MCF 10A (cell line): ENCODE measurements at regions not wholly inside any gene's neighbourhood (a gene's known extent, or its start where the extent isn't known, plus 50 kb on each side); places are given as distances from the start of the nearest gene placed in this dataset.

ENCODE experiments used
- BruUV-seq: library from RNA; stranded (reverse); fragments of 400-500 nt; replicated peaks from 2 replicates; lab custom pipeline; 2021; lab: Mats Ljungman, UMichigan
- CTCF ChIA-PET: fragments of 300-600 bp; sonication (Branson Sonifier 250); formaldehyde crosslinking; extraction: SDS; loops from one replicate; lab custom pipeline; 2021; ENCODE audit warnings: antibody characterized with exemption, inconsistent platforms; lab: Yijun Ruan, JAX
- POLR2A ChIA-PET: fragments of 300-600, 350-650 bp; sonication (Branson Sonifier 250); formaldehyde crosslinking; extraction: SDS; loops from one replicate; lab custom pipeline; 2020; ENCODE audit warnings: antibody characterized with exemption, inconsistent platforms; lab: Yijun Ruan, JAX
- DNase-seq: peaks from one replicate; pipeline ENCODE4 v3.0.0-alpha.2; 2018; ENCODE audit not compliant: unreplicated experiment
- H3K27ac Mint-ChIP-seq: one replicate; pipeline ENCODE4 v1.8.0; 2022; ENCODE audit warnings: mild to moderate bottlenecking, low read depth, mixed read lengths; ENCODE audit not compliant: unreplicated experiment
- H3K27me3 Mint-ChIP-seq: one replicate; pipeline ENCODE4 v1.8.0; 2022; ENCODE audit warnings: mixed read lengths; ENCODE audit not compliant: insufficient read depth, unreplicated experiment
- H3K36me3 Mint-ChIP-seq: one replicate; pipeline ENCODE4 v1.8.0; 2022; ENCODE audit warnings: mild to moderate bottlenecking, moderate library complexity, mixed read lengths; ENCODE audit not compliant: insufficient read depth, unreplicated experiment
- H3K4me1 Mint-ChIP-seq: one replicate; pipeline ENCODE4 v1.8.0; 2022; ENCODE audit warnings: mixed read lengths; ENCODE audit not compliant: insufficient read depth, unreplicated experiment
- H3K4me3 Mint-ChIP-seq: one replicate; pipeline ENCODE4 v1.8.0; 2022; ENCODE audit warnings: mild to moderate bottlenecking, moderate library complexity, mixed read lengths; ENCODE audit not compliant: unreplicated experiment
- H3K9me3 Mint-ChIP-seq: one replicate; pipeline ENCODE4 v1.8.0; 2022; ENCODE audit warnings: mixed read lengths; ENCODE audit not compliant: unreplicated experiment
- intact Hi-C: fragments of 100-400 bp; cut with micrococcal nuclease; formaldehyde crosslinking; loops from 2 replicates; pipeline ENCODE4 v1.14.1; 2022
- TF ChIP-seq, protein P1 (sequence below): fragments of 200-600 bp; IDR thresholded peaks from one replicate; pipeline ENCODE4 v1.8.0; 2022; ENCODE audit warnings: antibody characterized with exemption, mild to moderate bottlenecking; ENCODE audit not compliant: unreplicated experiment

DNA sequence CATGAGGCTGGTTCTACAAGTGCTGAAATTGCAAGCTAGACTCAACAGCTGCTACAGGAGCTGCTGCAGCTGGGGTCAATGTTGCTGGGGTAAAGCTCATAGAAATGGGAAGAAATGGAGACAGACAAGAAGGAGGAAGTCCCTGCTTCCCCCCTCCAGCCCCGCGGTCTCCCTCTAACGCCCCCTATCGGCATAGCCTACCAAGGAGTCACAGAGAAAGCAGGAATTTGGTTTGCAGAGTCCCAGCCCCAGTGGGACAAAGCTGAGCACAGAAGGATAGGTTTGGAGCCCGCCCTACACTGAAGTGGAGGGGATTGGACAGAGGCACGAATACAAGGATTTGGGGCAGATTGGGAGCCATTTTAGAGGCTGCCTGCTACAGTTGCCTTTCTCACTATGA lies 176.9 kb upstream of the ANKRD28 start:
- Mint-ChIP-seq H3K9me3 (peaks cover 9% of the 10 kb centered on the region), H3K27ac (no peak overlapping the region), H3K4me1 (peaks cover 6% of the 10 kb centered on the region), H3K4me3 (no peak overlapping the region), H3K27me3 (no peaks in the 10 kb centered on the region), H3K36me3 (no peaks in the 10 kb centered on the region)
- BruUV-seq: no TSS peak
- POLR2A ChIA-PET: interaction anchor here (0.8 to 1.5 kb wide), 2 partner anchors 8 to 17 kb away, joined by 4 to 6 read pairs; no protein-coding TSS in a partner anchor
- intact Hi-C loops: no loop called here
- no peak for DNase-seq
- TF ChIP-seq, protein P1, sequence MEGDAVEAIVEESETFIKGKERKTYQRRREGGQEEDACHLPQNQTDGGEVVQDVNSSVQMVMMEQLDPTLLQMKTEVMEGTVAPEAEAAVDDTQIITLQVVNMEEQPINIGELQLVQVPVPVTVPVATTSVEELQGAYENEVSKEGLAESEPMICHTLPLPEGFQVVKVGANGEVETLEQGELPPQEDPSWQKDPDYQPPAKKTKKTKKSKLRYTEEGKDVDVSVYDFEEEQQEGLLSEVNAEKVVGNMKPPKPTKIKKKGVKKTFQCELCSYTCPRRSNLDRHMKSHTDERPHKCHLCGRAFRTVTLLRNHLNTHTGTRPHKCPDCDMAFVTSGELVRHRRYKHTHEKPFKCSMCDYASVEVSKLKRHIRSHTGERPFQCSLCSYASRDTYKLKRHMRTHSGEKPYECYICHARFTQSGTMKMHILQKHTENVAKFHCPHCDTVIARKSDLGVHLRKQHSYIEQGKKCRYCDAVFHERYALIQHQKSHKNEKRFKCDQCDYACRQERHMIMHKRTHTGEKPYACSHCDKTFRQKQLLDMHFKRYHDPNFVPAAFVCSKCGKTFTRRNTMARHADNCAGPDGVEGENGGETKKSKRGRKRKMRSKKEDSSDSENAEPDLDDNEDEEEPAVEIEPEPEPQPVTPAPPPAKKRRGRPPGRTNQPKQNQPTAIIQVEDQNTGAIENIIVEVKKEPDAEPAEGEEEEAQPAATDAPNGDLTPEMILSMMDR: peak; percentile 23
- CTCF ChIA-PET: interaction anchor here (0.6 to 1.1 kb wide), 4 partner anchors 158 to 314 kb away, joined by 3 to 5 read pairs (median 3); no protein-coding TSS in a partner anchor

DNA sequence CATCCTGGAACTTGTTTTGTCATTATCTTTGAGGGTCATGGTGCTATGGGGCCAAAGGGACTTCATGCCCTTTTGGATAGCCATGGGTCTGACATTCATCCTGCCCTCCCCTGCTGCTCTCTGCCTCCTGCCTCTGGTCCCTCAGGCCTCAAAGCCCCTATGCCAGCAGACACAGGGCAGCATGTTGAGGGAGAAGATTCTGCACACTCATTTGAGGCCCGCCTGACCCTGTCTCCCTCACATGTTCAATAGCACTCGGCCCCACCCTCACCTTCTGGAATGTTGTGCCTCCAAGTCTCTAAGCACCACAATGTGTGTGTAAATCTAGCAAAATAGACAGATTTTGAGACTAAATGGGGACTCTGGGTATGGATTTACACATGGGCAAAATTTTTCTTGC lies 178.7 kb upstream of the ANKRD28 start:
- intact Hi-C loops: no loop called here
- peaks cover 3% of the 10 kb centered on the region for H3K9me3 Mint-ChIP-seq
- DNase-seq: no peak
- H3K27ac Mint-ChIP-seq: peak overlapping the region; percentile 31
- POLR2A ChIA-PET: no interaction called here
- no peaks in the 10 kb centered on the region for H3K27me3 Mint-ChIP-seq
- no peak overlapping the region for H3K4me3 Mint-ChIP-seq
- TF ChIP-seq, protein P1: no peak
- CTCF ChIA-PET: no interaction called here
- H3K4me1 Mint-ChIP-seq: peaks cover 6% of the 10 kb centered on the region
- H3K36me3 Mint-ChIP-seq: no peaks in the 10 kb centered on the region
- BruUV-seq: no TSS peak

GRCh38 chr3:15977090-15977489 lies 179.3 kb upstream of the ANKRD28 start:
- Mint-ChIP-seq H3K9me3 (no peaks in the 10 kb centered on the region), H3K27ac (peak overlapping the region; percentile 31), H3K27me3 (no peaks in the 10 kb centered on the region), H3K4me1 (peaks cover 6% of the 10 kb centered on the region), H3K36me3 (no peaks in the 10 kb centered on the region), H3K4me3 (no peak overlapping the region)
- CTCF ChIA-PET: interaction anchor here (1.0 kb wide), 1 partner anchor 165 kb away, joined by 3 read pairs; no protein-coding TSS in a partner anchor
- intact Hi-C loops: no loop called here
- BruUV-seq: no TSS peak
- TF ChIP-seq, protein P1: no peak
- DNase-seq: no peak
- POLR2A ChIA-PET: interaction anchor here (0.6 kb wide), 1 partner anchor 52 kb away, joined by 3 read pairs; no protein-coding TSS in a partner anchor

DNA sequence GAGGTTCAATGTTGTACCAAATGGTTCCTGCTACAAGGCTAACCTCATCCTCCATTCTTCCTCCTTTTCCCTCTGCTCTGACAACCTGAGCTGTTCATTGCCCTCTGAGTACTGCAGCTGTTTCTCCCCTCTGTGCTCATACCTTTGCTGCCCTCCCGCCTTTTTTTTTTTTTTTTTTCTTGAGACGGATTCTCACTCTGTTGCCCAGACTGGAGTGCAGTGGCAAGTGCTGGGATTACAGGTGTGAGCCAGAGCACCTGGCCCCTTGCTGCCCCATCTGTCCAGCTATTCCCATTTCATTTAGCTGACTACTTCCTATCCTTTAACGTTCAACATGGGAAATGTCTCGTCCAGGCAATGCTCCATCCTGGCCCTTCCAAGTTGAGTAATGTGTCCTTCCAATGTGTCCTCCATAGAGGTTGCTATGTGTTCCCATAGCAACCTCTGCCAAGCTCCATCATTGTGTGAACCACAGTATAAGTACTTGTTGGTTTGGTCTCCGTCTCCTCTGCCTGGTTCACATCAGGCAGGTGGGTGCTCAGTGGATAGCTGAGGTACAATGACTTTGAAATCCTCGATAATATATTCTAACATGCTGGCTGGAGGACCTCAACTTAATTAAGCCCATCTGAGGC lies 179.9 kb upstream of the ANKRD28 start:
- intact Hi-C loops: no loop called here
- CTCF ChIA-PET: interaction anchor here (0.5 to 1.0 kb wide), 2 partner anchors 166 to 367 kb away, joined by 3 read pairs; no protein-coding TSS in a partner anchor
- TF ChIP-seq, protein P1: no peak
- no peaks in the 10 kb centered on the region for H3K27me3 Mint-ChIP-seq
- POLR2A ChIA-PET: interaction anchor here (0.6 kb wide), 1 partner anchor 53 kb away, joined by 3 read pairs; no protein-coding TSS in a partner anchor
- no peak overlapping the region for H3K27ac Mint-ChIP-seq
- no TSS peak for BruUV-seq
- H3K9me3 Mint-ChIP-seq: no peaks in the 10 kb centered on the region
- peaks cover 10% of the 10 kb centered on the region for H3K4me1 Mint-ChIP-seq
- H3K4me3 Mint-ChIP-seq: no peak overlapping the region
- no peaks in the 10 kb centered on the region for H3K36me3 Mint-ChIP-seq
- DNase-seq: no peak
